Body of pancreas (tissue), 4 donors: ENCODE measurements at regions not wholly inside any gene's neighbourhood (a gene's known extent, or its start where the extent isn't known, plus 50 kb on each side); places are given as distances from the start of the nearest gene placed in this dataset.

Experiments
- POLR2A ChIP-seq, 3 donors: fragments of 450-650 bp; IDR thresholded peaks; one replicate each; pipeline ENCODE4 v1.6.1; 2016; ENCODE audit warnings: antibody characterized with exemption in 3 of 3, mild to moderate bottlenecking in 2 of 3
- TF ChIP-seq, protein P1 (sequence below), 7 experiments: fragments of 450-650 bp in 4 of 7; fragments of 200-600 bp in 3 of 7; sonication (generic) in 3 of 7; IDR thresholded peaks; one replicate each; pipeline ENCODE4 v1.5.1; 2016 to 2019; ENCODE audit warnings: antibody characterized with exemption in 7 of 7

- TF ChIP-seq, protein P1, sequence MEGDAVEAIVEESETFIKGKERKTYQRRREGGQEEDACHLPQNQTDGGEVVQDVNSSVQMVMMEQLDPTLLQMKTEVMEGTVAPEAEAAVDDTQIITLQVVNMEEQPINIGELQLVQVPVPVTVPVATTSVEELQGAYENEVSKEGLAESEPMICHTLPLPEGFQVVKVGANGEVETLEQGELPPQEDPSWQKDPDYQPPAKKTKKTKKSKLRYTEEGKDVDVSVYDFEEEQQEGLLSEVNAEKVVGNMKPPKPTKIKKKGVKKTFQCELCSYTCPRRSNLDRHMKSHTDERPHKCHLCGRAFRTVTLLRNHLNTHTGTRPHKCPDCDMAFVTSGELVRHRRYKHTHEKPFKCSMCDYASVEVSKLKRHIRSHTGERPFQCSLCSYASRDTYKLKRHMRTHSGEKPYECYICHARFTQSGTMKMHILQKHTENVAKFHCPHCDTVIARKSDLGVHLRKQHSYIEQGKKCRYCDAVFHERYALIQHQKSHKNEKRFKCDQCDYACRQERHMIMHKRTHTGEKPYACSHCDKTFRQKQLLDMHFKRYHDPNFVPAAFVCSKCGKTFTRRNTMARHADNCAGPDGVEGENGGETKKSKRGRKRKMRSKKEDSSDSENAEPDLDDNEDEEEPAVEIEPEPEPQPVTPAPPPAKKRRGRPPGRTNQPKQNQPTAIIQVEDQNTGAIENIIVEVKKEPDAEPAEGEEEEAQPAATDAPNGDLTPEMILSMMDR (IDR thresholded peaks at IDR 0.05): no peak
- TF ChIP-seq POLR2A (IDR thresholded peaks at IDR 0.05): no peak
Measured at GRCh38 chr11:70641369-70641768, 243.0 kb downstream of the CTTN start.
